Keratinocyte (primary cell): ENCODE measurements at regions not wholly inside any gene's neighbourhood (a gene's known extent, or its start where the extent isn't known, plus 50 kb on each side); places are given as distances from the start of the nearest gene placed in this dataset.

Source experiments
- DNase-seq: peaks from one replicate; pipeline ENCODE4 v3.0.0-alpha.2; 2011; ENCODE audit warnings: low read depth, missing footprints, low spot score
- FAIRE-seq: peaks from 2 replicates; lab custom pipeline; 2011; peaks lifted over from hg19 to GRCh38; lab: Jason Lieb, UNC
- H2AFZ ChIP-seq: 2 replicates; pipeline ENCODE4 v1.6.0; 2012; ENCODE audit warnings: low read length, control low read depth, inconsistent platforms; ENCODE audit not compliant: control insufficient read depth
- H3K27ac ChIP-seq: 2 replicates; pipeline ENCODE4 v1.5.1; 2011; ENCODE audit warnings: low read length; ENCODE audit not compliant: control insufficient read depth, insufficient read depth
- H3K27me3 ChIP-seq: 3 replicates; pipeline ENCODE4 v1.6.0; 2011; ENCODE audit warnings: low read length; ENCODE audit not compliant: control insufficient read depth, insufficient read depth; ENCODE audit errors: extremely low read depth
- H3K36me3 ChIP-seq, 2 experiments: 2 replicates in 1 of 2; 3 replicates in 1 of 2; pipeline ENCODE4 v1.5.1; 2011; ENCODE audit warnings: low read length in 2 of 2, mild to moderate bottlenecking in 1 of 2; ENCODE audit not compliant: control insufficient read depth in 2 of 2, insufficient read depth in 2 of 2; ENCODE audit errors: extremely low read depth in 1 of 2
- H3K4me1 ChIP-seq: 3 replicates; pipeline ENCODE4 v1.5.1; 2011; ENCODE audit warnings: low read length; ENCODE audit not compliant: control insufficient read depth, insufficient read depth; ENCODE audit errors: extremely low read depth
- H3K4me2 ChIP-seq: 3 replicates; pipeline ENCODE4 v1.6.0; 2011; ENCODE audit warnings: low read depth, low read length; ENCODE audit not compliant: control insufficient read depth, insufficient read depth; ENCODE audit errors: extremely low read depth
- H3K4me3 ChIP-seq, 3 experiments: fragments of 200-600 bp in 1 of 3; sonication (generic) in 1 of 3; 2 replicates in 2 of 3; 3 replicates in 1 of 3; pipeline ENCODE4 v1.5.1; 2011 to 2016; ENCODE audit warnings: low read length in 3 of 3, mild to moderate bottlenecking in 3 of 3, control low read depth in 2 of 3, inconsistent platforms in 1 of 3, low read depth in 1 of 3, mixed read lengths in 1 of 3, mixed run types in 1 of 3, moderate library complexity in 1 of 3; ENCODE audit not compliant: control insufficient read depth in 2 of 3, insufficient read depth in 2 of 3; ENCODE audit errors: extremely low read depth in 1 of 3
- H3K79me2 ChIP-seq: 2 replicates; pipeline ENCODE4 v1.6.0; 2012; ENCODE audit warnings: low read length; ENCODE audit not compliant: control insufficient read depth, insufficient read depth
- H3K9ac ChIP-seq: 3 replicates; pipeline ENCODE4 v1.6.0; 2011; ENCODE audit warnings: low read length; ENCODE audit not compliant: control insufficient read depth, insufficient read depth; ENCODE audit errors: extremely low read depth
- H3K9me1 ChIP-seq: 3 replicates; pipeline ENCODE4 v1.6.0; 2011; ENCODE audit warnings: low read length; ENCODE audit not compliant: control insufficient read depth, insufficient read depth; ENCODE audit errors: extremely low read depth
- H3K9me3 ChIP-seq: 2 replicates; pipeline ENCODE4 v1.5.1; 2012; ENCODE audit warnings: low read depth, low read length; ENCODE audit not compliant: control insufficient read depth
- H4K20me1 ChIP-seq: 3 replicates; pipeline ENCODE4 v1.6.0; 2011; ENCODE audit warnings: low read length; ENCODE audit not compliant: control insufficient read depth, insufficient read depth; ENCODE audit errors: extremely low read depth
- CTCF ChIP-seq, 3 experiments: IDR thresholded peaks in 1 of 3; conservative IDR thresholded peaks in 1 of 3; optimal IDR thresholded peaks in 1 of 3; 2 replicates in 2 of 3; 3 replicates in 1 of 3; pipeline versions ENCODE3 to v1.5.1; 2011; ENCODE audit warnings: low read length in 3 of 3, mild to moderate bottlenecking in 3 of 3, moderate library complexity in 2 of 3, control low read depth in 1 of 3, inconsistent platforms in 1 of 3; ENCODE audit not compliant: insufficient read depth in 2 of 3; ENCODE audit errors: extremely low read depth in 1 of 3
- EZH2 ChIP-seq: IDR thresholded peaks from one replicate; pipeline ENCODE4 v1.6.1; 2012; ENCODE audit warnings: inconsistent platforms, mild to moderate bottlenecking, low read length, moderate library complexity
- dilution Hi-C: fragments of 300-500 bp; cut with MboI; formaldehyde crosslinking; loops from one replicate; pipeline ENCODE4 v1.7.0; 2020; ENCODE audit warnings: low sequenced_read_pairs; ENCODE audit not compliant: extremely low pct_ligation_motif_present

GRCh38 chr16:54595621-54596020 is 309.0 kb upstream of the IRX3 start:
- no peak for TF ChIP-seq CTCF (optimal IDR thresholded peaks at IDR 0.05 in 1 of 3, IDR thresholded peaks at IDR 0.05 in 1 of 3, conservative IDR thresholded peaks at IDR 0.05 in 1 of 3; ENCODE audit: extremely low read depth in 1 of 3, insufficient read depth in 2 of 3, low read length in 3 of 3)
- TF ChIP-seq EZH2, result no peak
- H3K36me3 ChIP-seq, result no peaks in the 10 kb centered on the region

GRCh38 chr16:54594601-54595391 is 308.2 kb upstream of the IRX3 start:
- no peaks in the 10 kb centered on the region for H3K9me3 ChIP-seq
- no peak overlapping the region for H3K27ac ChIP-seq
- dilution Hi-C loops, result no loop called here
- no peaks in the 10 kb centered on the region for H3K79me2 ChIP-seq
- no peaks in the 10 kb centered on the region for H3K9me1 ChIP-seq
- DNase-seq (no peak), FAIRE-seq (no peak)
- no peaks in the 10 kb centered on the region for H4K20me1 ChIP-seq
- H3K27me3 ChIP-seq, result peaks cover 7% of the 10 kb centered on the region
- no peak overlapping the region for H3K4me2 ChIP-seq
- no peak overlapping the region for H3K9ac ChIP-seq
- no peak overlapping the region for H3K4me3 ChIP-seq
- H3K36me3 ChIP-seq, result no peaks in the 10 kb centered on the region
- no peak for TF ChIP-seq CTCF (optimal IDR thresholded peaks at IDR 0.05 in 1 of 3, IDR thresholded peaks at IDR 0.05 in 1 of 3, conservative IDR thresholded peaks at IDR 0.05 in 1 of 3; ENCODE audit: extremely low read depth in 1 of 3, insufficient read depth in 2 of 3, low read length in 3 of 3)
- TF ChIP-seq EZH2, result no peak
- no peaks in the 10 kb centered on the region for H3K4me1 ChIP-seq
- no peak overlapping the region for H2AFZ ChIP-seq

More at GRCh38 chr16:54595621-54596020, 309.0 kb upstream of the IRX3 start:
- H4K20me1 ChIP-seq, result no peaks in the 10 kb centered on the region
- H3K9me3 ChIP-seq, result no peaks in the 10 kb centered on the region
- FAIRE-seq (no peak), DNase-seq (no peak)
- H3K27me3 ChIP-seq, result peaks cover 7% of the 10 kb centered on the region
- H3K4me3 ChIP-seq, result no peak overlapping the region
- no peaks in the 10 kb centered on the region for H3K79me2 ChIP-seq
- dilution Hi-C loops, result no loop called here
- no peak overlapping the region for H3K9ac ChIP-seq
- H3K4me2 ChIP-seq, result no peak overlapping the region
- H3K9me1 ChIP-seq, result no peaks in the 10 kb centered on the region
- no peaks in the 10 kb centered on the region for H3K4me1 ChIP-seq
- H2AFZ ChIP-seq, result no peak overlapping the region
- no peak overlapping the region for H3K27ac ChIP-seq
